HepG2 (cell line): ENCODE measurements at regions not wholly inside any gene's neighbourhood (a gene's known extent, or its start where the extent isn't known, plus 50 kb on each side); places are given as distances from the start of the nearest gene placed in this dataset.

ENCODE experiments used
- CENPX ChIP-seq: sonication (generic); formaldehyde crosslinking; IDR thresholded peaks from 2 replicates; pipeline ENCODE4 v1.9.0; 2021; ENCODE audit warnings: mild to moderate bottlenecking, missing genetic modification reagents, moderate library complexity
- GMEB1 ChIP-seq: sonication (generic); formaldehyde crosslinking; IDR thresholded peaks from 2 replicates; pipeline ENCODE4 v1.5.1; 2020; ENCODE audit warnings: missing genetic modification reagents, mild to moderate bottlenecking, borderline replicate concordance
- KMT2A ChIP-seq: sonication (generic); formaldehyde crosslinking; IDR thresholded peaks from 2 replicates; pipeline ENCODE4 v1.4.0; 2020; ENCODE audit warnings: missing genetic modification reagents
- MLLT10 ChIP-seq: sonication (generic); formaldehyde crosslinking; IDR thresholded peaks from 2 replicates; pipeline ENCODE4 v1.4.0; 2020; ENCODE audit warnings: missing genetic modification reagents
- NFIB ChIP-seq: sonication (generic); formaldehyde crosslinking; IDR thresholded peaks from 2 replicates; pipeline ENCODE4 v1.9.0; 2021; ENCODE audit warnings: missing genetic modification reagents, mild to moderate bottlenecking, borderline replicate concordance
- PCBP2 ChIP-seq: fragments of 200-400 bp; formaldehyde crosslinking; optimal IDR thresholded peaks from 2 replicates; pipeline ENCODE3; 2018; ENCODE audit warnings: low read length, low read depth; ENCODE audit not compliant: poor library complexity, severe bottlenecking
- SKIL ChIP-seq: sonication (generic); formaldehyde crosslinking; IDR thresholded peaks from 2 replicates; pipeline ENCODE4 v1.8.0; 2022; ENCODE audit warnings: missing genetic modification reagents, mild to moderate bottlenecking, moderate library complexity, borderline replicate concordance
- SMAD3 ChIP-seq: sonication (generic); formaldehyde crosslinking; IDR thresholded peaks from 2 replicates; pipeline ENCODE4 v1.4.0; 2020; ENCODE audit warnings: missing genetic modification reagents
- TFDP2 ChIP-seq: sonication (generic); formaldehyde crosslinking; IDR thresholded peaks from 2 replicates; pipeline ENCODE4 v1.4.0; 2020; ENCODE audit warnings: missing genetic modification reagents
- THAP8 ChIP-seq: sonication (generic); formaldehyde crosslinking; IDR thresholded peaks from 2 replicates; pipeline ENCODE4 v1.5.1; 2020; ENCODE audit warnings: missing genetic modification reagents, mild to moderate bottlenecking, borderline replicate concordance
- ZMAT3 ChIP-seq: sonication (generic); formaldehyde crosslinking; conservative IDR thresholded peaks from 2 replicates; pipeline ENCODE4 v1.7.0; 2021; ENCODE audit warnings: missing genetic modification reagents
- ZNF496 ChIP-seq: sonication (generic); formaldehyde crosslinking; IDR thresholded peaks from 2 replicates; pipeline ENCODE4 v1.8.1; 2023; ENCODE audit warnings: mild to moderate bottlenecking, moderate library complexity, missing genetic modification reagents; ENCODE audit not compliant: insufficient replicate concordance
- ZNF615 ChIP-seq: sonication (generic); formaldehyde crosslinking; IDR thresholded peaks from 2 replicates; pipeline ENCODE4 v1.5.0; 2020; ENCODE audit warnings: mild to moderate bottlenecking, missing genetic modification reagents, borderline replicate concordance
- ZNF660 ChIP-seq: sonication (generic); formaldehyde crosslinking; IDR thresholded peaks from 2 replicates; pipeline ENCODE4 v1.5.1; 2020; ENCODE audit warnings: mild to moderate bottlenecking, low read depth, missing genetic modification reagents, borderline replicate concordance
- ZNF674 ChIP-seq: sonication (generic); formaldehyde crosslinking; IDR thresholded peaks from 2 replicates; pipeline ENCODE4 v1.5.0; 2020; ENCODE audit warnings: low read depth, mild to moderate bottlenecking, missing genetic modification reagents
- TF ChIP-seq, protein P1 (sequence below): sonication (generic); formaldehyde crosslinking; IDR thresholded peaks from 2 replicates; pipeline ENCODE4 v1.5.0; 2020; ENCODE audit warnings: mild to moderate bottlenecking, missing genetic modification reagents
- TF ChIP-seq, protein P2 (sequence below): sonication (generic); formaldehyde crosslinking; IDR thresholded peaks from 2 replicates; pipeline ENCODE4 v1.8.1; 2023; ENCODE audit warnings: mild to moderate bottlenecking, inconsistent platforms, moderate library complexity, missing genetic modification reagents, borderline replicate concordance
- TF ChIP-seq, protein P3 (sequence below): sonication (generic); formaldehyde crosslinking; IDR thresholded peaks from 2 replicates; pipeline ENCODE4 v1.5.0; 2020; ENCODE audit warnings: missing genetic modification reagents

- TF ChIP-seq GMEB1 (CRISPR knock-in tag) (no peak; the same call in 1 of the 2 replicates), SMAD3 (CRISPR knock-in tag) (peak; percentile 84), SKIL (CRISPR knock-in tag) (peak; percentile 14; the same call in 1 of the 2 replicates), KMT2A (peak; percentile 96), PCBP2 (no peak), CENPX (CRISPR knock-in tag) (no peak), ZNF615 (CRISPR knock-in tag) (peak; percentile 79; the same call in 1 of the 2 replicates), NFIB (no peak), ZNF674 (CRISPR knock-in tag) (peak; percentile 79; the same call in 1 of the 2 replicates), THAP8 (CRISPR knock-in tag) (peak; percentile 95), TFDP2 (CRISPR knock-in tag) (peak; percentile 47), ZNF496 (no peak), ZMAT3 (CRISPR knock-in tag) (0 out of 2 replicates have a peak, but pooled peaks have one; percentile 29), ZNF660 (0 out of 2 replicates have a peak, but pooled peaks have one; percentile 35), MLLT10 (CRISPR knock-in tag) (no peak)
- TF ChIP-seq, protein P1, sequence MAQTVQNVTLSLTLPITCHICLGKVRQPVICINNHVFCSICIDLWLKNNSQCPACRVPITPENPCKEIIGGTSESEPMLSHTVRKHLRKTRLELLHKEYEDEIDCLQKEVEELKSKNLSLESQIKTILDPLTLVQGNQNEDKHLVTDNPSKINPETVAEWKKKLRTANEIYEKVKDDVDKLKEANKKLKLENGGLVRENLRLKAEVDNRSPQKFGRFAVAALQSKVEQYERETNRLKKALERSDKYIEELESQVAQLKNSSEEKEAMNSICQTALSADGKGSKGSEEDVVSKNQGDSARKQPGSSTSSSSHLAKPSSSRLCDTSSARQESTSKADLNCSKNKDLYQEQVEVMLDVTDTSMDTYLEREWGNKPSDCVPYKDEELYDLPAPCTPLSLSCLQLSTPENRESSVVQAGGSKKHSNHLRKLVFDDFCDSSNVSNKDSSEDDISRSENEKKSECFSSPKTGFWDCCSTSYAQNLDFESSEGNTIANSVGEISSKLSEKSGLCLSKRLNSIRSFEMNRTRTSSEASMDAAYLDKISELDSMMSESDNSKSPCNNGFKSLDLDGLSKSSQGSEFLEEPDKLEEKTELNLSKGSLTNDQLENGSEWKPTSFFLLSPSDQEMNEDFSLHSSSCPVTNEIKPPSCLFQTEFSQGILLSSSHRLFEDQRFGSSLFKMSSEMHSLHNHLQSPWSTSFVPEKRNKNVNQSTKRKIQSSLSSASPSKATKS (CRISPR knock-in tag), result no peak
- TF ChIP-seq, protein P2, sequence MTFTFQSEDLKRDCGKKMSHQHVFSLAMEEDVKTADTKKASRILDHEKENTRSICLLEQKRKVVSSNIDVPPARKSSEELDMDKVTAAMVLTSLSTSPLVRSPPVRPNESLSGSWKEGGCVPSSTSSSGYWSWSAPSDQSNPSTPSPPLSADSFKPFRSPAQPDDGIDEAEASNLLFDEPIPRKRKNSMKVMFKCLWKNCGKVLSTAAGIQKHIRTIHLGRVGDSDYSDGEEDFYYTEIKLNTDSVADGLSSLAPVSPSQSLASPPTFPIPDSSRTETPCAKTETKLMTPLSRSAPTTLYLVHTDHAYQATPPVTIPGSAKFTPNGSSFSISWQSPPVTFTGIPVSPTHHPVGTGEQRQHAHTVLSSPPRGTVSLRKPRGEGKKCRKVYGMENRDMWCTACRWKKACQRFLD, result no peak
- TF ChIP-seq, protein P3, sequence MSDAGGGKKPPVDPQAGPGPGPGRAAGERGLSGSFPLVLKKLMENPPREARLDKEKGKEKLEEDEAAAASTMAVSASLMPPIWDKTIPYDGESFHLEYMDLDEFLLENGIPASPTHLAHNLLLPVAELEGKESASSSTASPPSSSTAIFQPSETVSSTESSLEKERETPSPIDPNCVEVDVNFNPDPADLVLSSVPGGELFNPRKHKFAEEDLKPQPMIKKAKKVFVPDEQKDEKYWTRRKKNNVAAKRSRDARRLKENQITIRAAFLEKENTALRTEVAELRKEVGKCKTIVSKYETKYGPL (CRISPR knock-in tag), result no peak; the same call in 1 of the 2 replicates
Observed at GRCh38 chr17:72592242-72592966, 471.6 kb downstream of the SOX9 start (continued).
